PC-3 (cell line): ENCODE measurements at regions not wholly inside any gene's neighbourhood (a gene's known extent, or its start where the extent isn't known, plus 50 kb on each side); places are given as distances from the start of the nearest gene placed in this dataset.

Source experiments
- CTCF ChIP-seq: fragments of 300-600 bp; sonication (generic); conservative IDR thresholded peaks from 2 replicates; pipeline ENCODE4 v1.5.1; 2017; ENCODE audit warnings: antibody characterized with exemption, low read depth, mild to moderate bottlenecking, low read length
- EZH2 ChIP-seq: fragments of 300-600 bp; sonication (generic); IDR thresholded peaks from one replicate; pipeline ENCODE4 v1.6.1; 2017; ENCODE audit warnings: antibody characterized with exemption, mild to moderate bottlenecking, low read length; ENCODE audit not compliant: unreplicated experiment

DNA sequence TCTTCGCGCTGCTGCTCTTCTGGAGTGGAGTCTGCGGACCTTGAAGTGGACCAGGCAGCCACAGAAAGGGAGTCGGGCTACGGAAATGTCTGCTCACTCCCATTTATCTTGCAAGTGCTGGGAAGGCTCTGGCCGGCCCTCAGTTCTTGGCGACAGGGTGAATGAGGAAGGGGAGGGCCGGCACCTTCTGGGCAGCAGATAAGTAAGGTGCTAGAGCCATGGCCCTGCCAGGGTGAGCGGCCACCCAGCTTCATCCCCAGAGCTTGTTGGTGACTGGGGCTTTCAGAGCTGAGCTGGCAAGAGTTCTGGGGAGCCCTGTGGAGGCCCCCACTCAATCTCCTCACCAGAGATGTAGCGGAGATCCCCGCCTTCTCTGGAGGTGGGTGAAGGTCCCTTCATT is 103.5 kb downstream of the ASB7 start:
- TF ChIP-seq EZH2 = no peak
- no peak for TF ChIP-seq CTCF
